ENCODE measurements at regions not wholly inside any gene's neighbourhood (a gene's known extent, or its start where the extent isn't known, plus 50 kb on each side); places are given as distances from the start of the nearest gene placed in this dataset.

GRCh38 chr7:47672271-47672791 lies 90.4 kb upstream of the TNS3 start:
- Histone ChIP-seq H3K27me3 (ENCODE audit: control insufficient read depth, insufficient read depth, low read length) (no peaks in the 10 kb centered on the region), H3K9ac (ENCODE audit: low read length) (no peak overlapping the region), H3K9me3 (ENCODE audit: control insufficient read depth, low read length) (no peaks in the 10 kb centered on the region), H3K4me3 (ENCODE audit: low read length) (no peak overlapping the region), H3K4me1 (ENCODE audit: control insufficient read depth, insufficient read depth, low read length) (peaks cover 11% of the 10 kb centered on the region), H3K36me3 (ENCODE audit: control insufficient read depth, insufficient read depth, low read length) (no peaks in the 10 kb centered on the region)

GRCh38 chr7:47671358-47671757 lies 89.4 kb upstream of the TNS3 start:
- Histone ChIP-seq H3K36me3 (ENCODE audit: control insufficient read depth, insufficient read depth, low read length) (no peaks in the 10 kb centered on the region), H3K27me3 (ENCODE audit: control insufficient read depth, insufficient read depth, low read length) (no peaks in the 10 kb centered on the region), H3K4me1 (ENCODE audit: control insufficient read depth, insufficient read depth, low read length) (peaks cover 11% of the 10 kb centered on the region), H3K9me3 (ENCODE audit: control insufficient read depth, low read length) (no peaks in the 10 kb centered on the region), H3K4me3 (ENCODE audit: low read length) (no peak overlapping the region), H3K9ac (ENCODE audit: low read length) (no peak overlapping the region)

GRCh38 chr7:47670729-47671128 lies 88.8 kb upstream of the TNS3 start:
- H3K27me3 ChIP-seq (ENCODE audit: control insufficient read depth, insufficient read depth, low read length): no peaks in the 10 kb centered on the region
- no peaks in the 10 kb centered on the region for H3K36me3 ChIP-seq (ENCODE audit: control insufficient read depth, insufficient read depth, low read length)
- H3K4me1 ChIP-seq (ENCODE audit: control insufficient read depth, insufficient read depth, low read length): peaks cover 11% of the 10 kb centered on the region
- no peak overlapping the region for H3K9ac ChIP-seq (ENCODE audit: low read length)
- H3K4me3 ChIP-seq (ENCODE audit: low read length): no peak overlapping the region
- H3K9me3 ChIP-seq (ENCODE audit: control insufficient read depth, low read length): no peaks in the 10 kb centered on the region

DNA sequence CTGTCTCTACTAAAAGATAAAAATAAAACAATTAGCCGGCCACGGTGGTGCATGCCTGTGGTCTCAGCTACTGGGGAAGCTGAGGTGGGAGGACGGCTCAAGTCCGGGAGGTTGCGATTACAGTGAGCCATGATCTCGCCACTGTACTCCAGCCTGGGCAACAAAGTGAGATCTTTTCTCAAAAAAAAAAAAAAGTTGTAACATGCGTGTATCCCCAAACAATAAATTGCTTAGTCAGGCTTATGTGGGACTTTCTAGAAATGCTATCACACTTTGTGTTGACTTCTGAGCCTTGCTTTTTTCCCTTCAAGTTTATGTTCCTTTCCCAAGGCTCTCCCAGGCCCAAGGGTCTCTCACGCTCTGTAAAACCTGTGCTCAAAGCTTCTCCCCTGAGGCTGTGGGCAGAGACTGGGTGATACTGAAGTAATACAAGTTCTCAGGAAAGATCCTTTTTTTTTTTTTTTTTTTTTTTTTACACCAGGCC lies 88.0 kb upstream of the TNS3 start:
- Histone ChIP-seq H3K27me3 (ENCODE audit: control insufficient read depth, insufficient read depth, low read length) (no peaks in the 10 kb centered on the region), H3K9me3 (ENCODE audit: control insufficient read depth, low read length) (no peaks in the 10 kb centered on the region), H3K36me3 (ENCODE audit: control insufficient read depth, insufficient read depth, low read length) (no peaks in the 10 kb centered on the region), H3K4me1 (ENCODE audit: control insufficient read depth, insufficient read depth, low read length) (peaks cover 11% of the 10 kb centered on the region), H3K9ac (ENCODE audit: low read length) (no peak overlapping the region), H3K4me3 (ENCODE audit: low read length) (no peak overlapping the region)

GRCh38 chr7:47669178-47669891 lies 87.4 kb upstream of the TNS3 start:
- no peak overlapping the region for H3K9ac ChIP-seq (ENCODE audit: low read length)
- no peaks in the 10 kb centered on the region for H3K27me3 ChIP-seq (ENCODE audit: control insufficient read depth, insufficient read depth, low read length)
- H3K9me3 ChIP-seq (ENCODE audit: control insufficient read depth, low read length): no peaks in the 10 kb centered on the region
- no peaks in the 10 kb centered on the region for H3K36me3 ChIP-seq (ENCODE audit: control insufficient read depth, insufficient read depth, low read length)
- no peak overlapping the region for H3K4me3 ChIP-seq (ENCODE audit: low read length)
- peaks cover 11% of the 10 kb centered on the region for H3K4me1 ChIP-seq (ENCODE audit: control insufficient read depth, insufficient read depth, low read length)

DNA sequence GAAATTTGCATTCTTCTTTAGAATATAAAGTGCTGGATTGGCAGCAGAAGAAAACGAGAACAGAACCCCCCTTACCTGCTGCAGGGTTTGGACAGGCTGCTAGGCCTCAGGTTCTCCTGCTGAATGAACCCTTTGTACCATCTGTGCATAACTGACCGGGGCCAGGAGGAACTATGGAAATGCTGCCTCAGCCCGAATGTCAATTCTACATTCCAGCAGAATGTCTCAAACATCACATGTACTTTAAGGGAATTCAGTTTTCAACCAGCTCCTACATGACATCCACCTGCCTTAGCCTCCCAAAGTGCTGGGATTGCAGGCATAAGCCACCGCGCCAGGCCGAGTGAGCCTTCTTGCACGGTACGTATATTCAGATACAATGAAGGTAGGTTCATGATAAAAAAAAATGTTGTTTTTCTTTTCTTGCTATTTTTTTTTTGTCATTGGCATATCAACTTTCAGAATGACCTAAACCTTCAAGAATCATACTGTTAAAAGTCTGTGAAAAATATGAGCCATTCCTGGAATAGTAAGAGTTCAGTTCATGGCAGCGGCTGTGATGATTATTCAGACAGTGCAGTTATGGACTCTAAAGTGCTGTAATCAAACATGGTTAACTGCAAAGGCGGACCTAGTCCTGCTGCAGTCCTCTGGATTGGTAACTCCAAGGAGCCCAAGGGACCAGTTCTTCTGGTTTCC lies 84.4 kb upstream of the TNS3 start:
- Histone ChIP-seq H3K4me1 (ENCODE audit: control insufficient read depth, insufficient read depth, low read length) (peaks cover 11% of the 10 kb centered on the region), H3K27me3 (ENCODE audit: control insufficient read depth, insufficient read depth, low read length) (no peaks in the 10 kb centered on the region), H3K36me3 (ENCODE audit: control insufficient read depth, insufficient read depth, low read length) (no peaks in the 10 kb centered on the region), H3K4me3 (ENCODE audit: low read length) (no peak overlapping the region), H3K9me3 (ENCODE audit: control insufficient read depth, low read length) (no peaks in the 10 kb centered on the region), H3K9ac (ENCODE audit: low read length) (no peak overlapping the region)

DNA sequence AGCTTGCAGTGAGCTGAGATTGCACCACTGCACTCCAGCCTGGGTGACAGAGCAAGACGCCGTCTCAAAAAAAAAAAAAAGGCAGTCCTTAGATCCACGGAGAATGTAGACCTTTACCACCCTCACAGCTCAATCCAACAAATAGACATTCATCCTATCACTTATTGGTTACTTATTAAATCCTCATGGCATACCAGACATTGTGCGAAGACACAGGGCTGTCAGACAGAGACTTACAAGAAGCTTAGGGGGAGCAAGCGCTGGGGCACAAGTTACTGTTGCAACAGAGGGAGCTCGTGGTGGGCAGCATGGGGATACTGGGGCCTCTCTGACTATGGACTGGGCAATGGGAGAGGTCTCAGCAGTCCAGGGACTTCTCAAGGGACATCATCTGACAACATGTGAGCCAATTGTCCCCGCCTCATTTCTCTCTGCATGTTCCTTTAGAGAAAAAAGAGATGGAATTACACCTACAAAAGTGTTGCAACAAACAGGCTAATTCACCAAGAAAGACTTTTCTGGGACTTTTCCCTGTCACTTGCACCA lies 82.8 kb upstream of the TNS3 start:
- no peaks in the 10 kb centered on the region for H3K27me3 ChIP-seq (ENCODE audit: control insufficient read depth, insufficient read depth, low read length)
- no peaks in the 10 kb centered on the region for H3K36me3 ChIP-seq (ENCODE audit: control insufficient read depth, insufficient read depth, low read length)
- no peak overlapping the region for H3K4me3 ChIP-seq (ENCODE audit: low read length)
- peaks cover 10% of the 10 kb centered on the region for H3K4me1 ChIP-seq (ENCODE audit: control insufficient read depth, insufficient read depth, low read length)
- no peak overlapping the region for H3K9ac ChIP-seq (ENCODE audit: low read length)
- H3K9me3 ChIP-seq (ENCODE audit: control insufficient read depth, low read length): no peaks in the 10 kb centered on the region

GRCh38 chr7:47663851-47664250 lies 81.9 kb upstream of the TNS3 start:
- Histone ChIP-seq H3K9me3 (ENCODE audit: control insufficient read depth, low read length) (no peaks in the 10 kb centered on the region), H3K4me3 (ENCODE audit: low read length) (no peak overlapping the region), H3K27me3 (ENCODE audit: control insufficient read depth, insufficient read depth, low read length) (no peaks in the 10 kb centered on the region), H3K9ac (ENCODE audit: low read length) (no peak overlapping the region), H3K4me1 (ENCODE audit: control insufficient read depth, insufficient read depth, low read length) (peaks cover 1% of the 10 kb centered on the region), H3K36me3 (ENCODE audit: control insufficient read depth, insufficient read depth, low read length) (no peaks in the 10 kb centered on the region)

- no peaks in the 10 kb centered on the region for H3K9me3 ChIP-seq (ENCODE audit: control insufficient read depth, low read length)
- no peaks in the 10 kb centered on the region for H3K4me1 ChIP-seq (ENCODE audit: control insufficient read depth, insufficient read depth, low read length)
- no peak overlapping the region for H3K4me3 ChIP-seq (ENCODE audit: low read length)
- H3K27me3 ChIP-seq (ENCODE audit: control insufficient read depth, insufficient read depth, low read length): no peaks in the 10 kb centered on the region
- no peaks in the 10 kb centered on the region for H3K36me3 ChIP-seq (ENCODE audit: control insufficient read depth, insufficient read depth, low read length)
- no peak overlapping the region for H3K9ac ChIP-seq (ENCODE audit: low read length)
Measured at GRCh38 chr7:47663213-47663612, 81.3 kb upstream of the TNS3 start.

GRCh38 chr7:47661051-47661714 lies 79.3 kb upstream of the TNS3 start:
- H3K4me3 ChIP-seq (ENCODE audit: low read length): no peak overlapping the region
- H3K9ac ChIP-seq (ENCODE audit: low read length): no peak overlapping the region
- no peaks in the 10 kb centered on the region for H3K4me1 ChIP-seq (ENCODE audit: control insufficient read depth, insufficient read depth, low read length)
- H3K27me3 ChIP-seq (ENCODE audit: control insufficient read depth, insufficient read depth, low read length): no peaks in the 10 kb centered on the region
- H3K9me3 ChIP-seq (ENCODE audit: control insufficient read depth, low read length): no peaks in the 10 kb centered on the region
- H3K36me3 ChIP-seq (ENCODE audit: control insufficient read depth, insufficient read depth, low read length): no peaks in the 10 kb centered on the region

DNA sequence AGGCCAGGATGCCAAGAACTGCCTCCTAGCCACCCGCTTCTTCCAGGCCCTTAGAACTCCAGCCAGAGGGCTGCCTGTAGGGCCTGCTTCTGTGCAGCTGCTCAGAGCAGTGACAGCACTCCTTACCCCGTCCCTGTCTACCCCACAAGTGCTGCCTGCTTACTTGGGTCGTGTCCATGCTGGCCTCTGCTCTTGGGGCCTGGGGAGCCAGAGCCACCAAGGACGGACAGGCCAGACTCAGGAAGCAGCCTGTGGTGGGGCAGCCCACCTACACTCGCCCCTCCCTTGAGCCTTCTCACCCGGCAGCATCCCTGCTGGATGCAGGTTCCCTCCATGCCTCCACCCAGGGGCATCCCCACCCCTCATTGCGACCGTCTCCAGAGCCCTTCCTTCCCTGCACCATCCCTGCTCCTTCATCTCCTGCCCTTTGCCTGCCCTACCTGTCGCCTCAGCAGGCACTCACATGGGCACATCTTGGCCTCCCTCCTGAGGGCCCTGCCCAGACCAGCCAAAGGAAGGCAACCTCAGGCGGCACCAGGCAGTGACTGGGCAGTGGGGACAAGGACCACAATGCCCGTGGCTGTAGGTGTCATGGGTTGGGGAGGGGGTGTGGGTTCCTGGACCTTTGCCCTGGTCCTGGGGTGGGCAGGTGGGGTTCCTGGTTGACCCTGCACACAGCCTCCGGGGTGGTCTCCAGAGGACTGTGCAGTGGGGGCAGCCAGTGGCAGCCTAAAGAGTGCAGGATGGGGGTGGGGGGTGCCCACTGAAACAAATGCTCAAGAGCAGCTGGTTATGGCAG lies 78.0 kb upstream of the TNS3 start:
- no peaks in the 10 kb centered on the region for H3K9me3 ChIP-seq (ENCODE audit: control insufficient read depth, low read length)
- H3K36me3 ChIP-seq (ENCODE audit: control insufficient read depth, insufficient read depth, low read length): no peaks in the 10 kb centered on the region

More for the DNA sequence above, 78.0 kb upstream of the TNS3 start:
- Histone ChIP-seq H3K4me1 (ENCODE audit: control insufficient read depth, insufficient read depth, low read length) (no peaks in the 10 kb centered on the region), H3K9ac (ENCODE audit: low read length) (no peak overlapping the region), H3K4me3 (ENCODE audit: low read length) (no peak overlapping the region), H3K27me3 (ENCODE audit: control insufficient read depth, insufficient read depth, low read length) (no peaks in the 10 kb centered on the region)
